ENCODE measurements at regions not wholly inside any gene's neighbourhood (a gene's known extent, or its start where the extent isn't known, plus 50 kb on each side); places are given as distances from the start of the nearest gene placed in this dataset.

DNA sequence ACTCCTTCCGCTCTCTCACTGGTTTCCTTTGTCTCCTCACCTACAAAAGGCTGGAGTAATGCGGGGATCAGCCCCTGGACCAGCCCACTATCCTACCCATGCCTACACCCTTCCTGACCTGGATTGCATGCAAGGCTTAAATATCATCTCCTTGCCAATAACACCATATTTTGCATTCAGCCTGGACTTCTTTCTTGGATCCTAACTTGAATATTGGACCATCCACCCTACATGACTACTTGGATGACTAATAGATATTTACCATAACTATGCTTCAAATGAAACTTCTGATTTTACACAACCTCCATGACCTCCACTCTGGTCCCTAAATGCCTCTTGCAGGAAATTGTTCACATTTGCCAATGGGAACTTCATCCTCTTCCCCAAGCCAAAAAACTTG is 188.3 kb upstream of the AKR1E2 start:
- DNase-seq (ENCODE audit: low spot score in 2 of 2) (no peak), ATAC-seq (ENCODE audit: low read depth) (no peak)
- H3K9me3 Mint-ChIP-seq = no peaks in the 10 kb centered on the region
- H3K27ac Mint-ChIP-seq = no peak overlapping the region
- no peak overlapping the region for H3K4me3 Mint-ChIP-seq
- H3K27me3 Mint-ChIP-seq = no peaks in the 10 kb centered on the region
- H3K36me3 Mint-ChIP-seq = no peaks in the 10 kb centered on the region
- no peaks in the 10 kb centered on the region for H3K4me1 Mint-ChIP-seq

DNA sequence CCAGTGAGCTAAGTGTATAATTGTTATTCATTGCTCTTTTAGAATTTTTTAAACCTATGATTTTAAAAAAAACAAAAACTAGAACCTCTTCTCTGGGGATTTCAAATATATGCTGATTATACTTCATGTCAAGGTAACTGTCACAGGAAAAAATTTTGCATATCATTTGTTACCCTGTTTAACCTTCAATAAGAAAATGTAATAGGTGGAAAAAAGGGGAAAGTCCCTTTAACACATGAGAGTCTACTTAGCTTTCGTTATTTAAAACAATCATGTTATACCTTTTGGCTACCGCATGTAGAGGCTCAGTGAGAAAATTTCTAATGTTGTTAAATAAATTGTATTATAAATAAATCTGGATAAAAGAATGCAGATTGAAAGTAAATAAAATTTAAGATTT is 190.1 kb upstream of the AKR1E2 start:
- no peaks in the 10 kb centered on the region for H3K9me3 Mint-ChIP-seq
- ATAC-seq (ENCODE audit: low read depth) (peak; percentile 86), DNase-seq (ENCODE audit: low spot score in 2 of 2) (no peak)
- no peak overlapping the region for H3K4me3 Mint-ChIP-seq
- H3K27ac Mint-ChIP-seq = no peak overlapping the region
- H3K36me3 Mint-ChIP-seq = no peaks in the 10 kb centered on the region
- no peaks in the 10 kb centered on the region for H3K4me1 Mint-ChIP-seq
- H3K27me3 Mint-ChIP-seq = peaks cover 4% of the 10 kb centered on the region

DNA sequence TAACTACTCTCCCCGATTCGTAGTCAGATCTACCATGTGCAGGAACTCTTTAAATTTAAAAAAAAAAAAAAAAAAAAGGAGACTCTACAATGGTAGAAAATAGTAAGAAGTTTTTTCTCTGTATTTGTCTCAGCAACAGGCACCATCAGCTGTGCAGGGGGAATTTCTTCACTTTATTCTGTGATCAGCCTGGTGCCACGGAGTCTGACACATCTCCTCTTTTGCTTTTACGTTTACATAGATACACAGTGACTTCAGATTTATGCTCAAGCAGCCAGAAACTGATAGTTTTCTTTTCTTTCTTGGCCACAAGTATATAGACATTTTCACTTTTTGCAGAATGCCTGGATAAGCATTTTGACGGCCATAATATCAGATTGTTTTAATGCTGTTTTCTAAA is 190.6 kb upstream of the AKR1E2 start:
- H3K9me3 Mint-ChIP-seq = no peaks in the 10 kb centered on the region
- H3K36me3 Mint-ChIP-seq = no peaks in the 10 kb centered on the region
- DNase-seq (ENCODE audit: low spot score in 2 of 2) (no peak), ATAC-seq (ENCODE audit: low read depth) (peak; percentile 48)
- no peaks in the 10 kb centered on the region for H3K4me1 Mint-ChIP-seq
- no peak overlapping the region for H3K27ac Mint-ChIP-seq
- no peak overlapping the region for H3K4me3 Mint-ChIP-seq
- peaks cover 6% of the 10 kb centered on the region for H3K27me3 Mint-ChIP-seq

DNA sequence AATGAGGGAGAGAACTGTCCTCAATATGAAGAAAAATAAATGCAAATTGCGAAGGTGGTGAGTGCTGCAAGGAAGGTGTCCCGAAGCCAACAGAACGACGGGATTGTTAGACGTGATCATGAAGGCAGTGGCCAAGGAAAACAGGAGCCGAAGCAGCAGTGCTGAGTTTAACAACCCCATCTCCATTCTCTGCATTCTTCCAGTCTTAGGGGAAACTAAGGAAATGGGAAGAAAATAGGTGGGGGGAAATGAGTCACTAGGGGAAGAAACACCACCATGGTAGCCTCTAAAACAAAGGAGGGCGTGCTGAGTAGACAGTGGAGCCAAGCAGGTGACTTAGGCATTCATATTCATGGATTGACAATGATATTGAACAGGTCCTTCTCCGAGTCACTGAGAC is 192.2 kb upstream of the AKR1E2 start:
- Mint-ChIP-seq H3K36me3 (no peaks in the 10 kb centered on the region), H3K4me3 (no peak overlapping the region), H3K4me1 (no peaks in the 10 kb centered on the region), H3K9me3 (no peaks in the 10 kb centered on the region), H3K27ac (no peak overlapping the region), H3K27me3 (peaks cover 6% of the 10 kb centered on the region)
- no peak for ATAC-seq (ENCODE audit: low read depth)
- DNase-seq (ENCODE audit: low spot score in 2 of 2) = no peak

GRCh38 chr10:4633186-4633585 is 192.8 kb upstream of the AKR1E2 start:
- Mint-ChIP-seq H3K4me3 (no peak overlapping the region), H3K27ac (no peak overlapping the region), H3K9me3 (no peaks in the 10 kb centered on the region), H3K36me3 (peaks cover 1% of the 10 kb centered on the region), H3K27me3 (peaks cover 6% of the 10 kb centered on the region), H3K4me1 (no peaks in the 10 kb centered on the region)
- ATAC-seq (ENCODE audit: low read depth) = no peak
- no peak for DNase-seq (ENCODE audit: low spot score in 2 of 2)

- Mint-ChIP-seq H3K27me3 (peaks cover 6% of the 10 kb centered on the region), H3K4me1 (no peaks in the 10 kb centered on the region), H3K27ac (no peak overlapping the region), H3K36me3 (peaks cover 1% of the 10 kb centered on the region), H3K9me3 (peaks cover 3% of the 10 kb centered on the region), H3K4me3 (no peak overlapping the region)
- DNase-seq (ENCODE audit: low spot score in 2 of 2) (no peak), ATAC-seq (ENCODE audit: low read depth) (no peak)
These were observed 193.2 kb upstream of the AKR1E2 start for GRCh38 chr10:4632757-4633156.

- Mint-ChIP-seq H3K27ac (no peak overlapping the region), H3K4me3 (no peak overlapping the region), H3K4me1 (peaks cover 2% of the 10 kb centered on the region), H3K9me3 (peaks cover 9% of the 10 kb centered on the region), H3K27me3 (peaks cover 13% of the 10 kb centered on the region), H3K36me3 (peaks cover 4% of the 10 kb centered on the region)
- DNase-seq (ENCODE audit: low spot score in 2 of 2) (no peak), ATAC-seq (ENCODE audit: low read depth) (no peak)
These were observed 199.1 kb upstream of the AKR1E2 start for GRCh38 chr10:4626919-4627318.

DNA sequence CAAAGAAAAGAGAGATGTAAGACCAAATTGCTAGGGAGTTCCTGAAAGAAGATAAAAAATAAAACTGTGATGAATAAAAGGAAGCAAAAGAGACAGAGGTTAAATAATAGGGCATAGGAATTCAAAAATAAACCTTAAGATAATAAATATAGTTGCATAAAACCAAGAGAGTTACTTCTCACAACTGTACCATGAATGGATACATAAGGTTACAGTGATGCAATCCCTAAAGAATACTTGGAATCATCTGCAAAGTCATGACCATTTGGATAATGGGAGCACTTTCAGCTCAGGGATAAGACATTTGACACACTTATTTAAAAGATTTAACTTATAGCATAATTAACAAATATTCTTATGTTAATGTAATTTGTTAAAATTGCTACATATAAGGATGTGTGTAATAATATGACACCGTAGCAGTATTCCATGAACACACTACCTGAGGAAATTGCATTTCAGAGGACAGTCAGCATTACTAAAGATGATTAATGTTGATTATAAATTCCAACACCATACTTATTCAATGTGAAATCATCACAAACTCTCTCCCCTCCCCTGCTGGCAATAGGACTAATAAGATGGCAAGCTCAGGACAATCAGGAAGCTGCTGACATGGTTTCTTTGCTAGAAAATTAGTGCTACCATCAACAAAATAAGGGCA is 202.1 kb upstream of the AKR1E2 start:
- DNase-seq (ENCODE audit: low spot score in 2 of 2) = no peak
- no peak for ATAC-seq (ENCODE audit: low read depth)
- H3K36me3 Mint-ChIP-seq = peaks cover 4% of the 10 kb centered on the region

GRCh38 chr10:4623200-4623599 is 202.8 kb upstream of the AKR1E2 start:
- peaks cover 2% of the 10 kb centered on the region for H3K4me1 Mint-ChIP-seq
- peaks cover 3% of the 10 kb centered on the region for H3K36me3 Mint-ChIP-seq
- no peak overlapping the region for H3K4me3 Mint-ChIP-seq
- DNase-seq (ENCODE audit: low spot score in 2 of 2) = no peak
- H3K27me3 Mint-ChIP-seq = peaks cover 6% of the 10 kb centered on the region
- H3K9me3 Mint-ChIP-seq = peaks cover 9% of the 10 kb centered on the region
- ATAC-seq (ENCODE audit: low read depth) = no peak
- H3K27ac Mint-ChIP-seq = no peak overlapping the region

More for the DNA sequence above, 202.1 kb upstream of the AKR1E2 start:
- no peak overlapping the region for H3K4me3 Mint-ChIP-seq
- H3K27ac Mint-ChIP-seq = no peak overlapping the region
- peaks cover 6% of the 10 kb centered on the region for H3K27me3 Mint-ChIP-seq
- H3K4me1 Mint-ChIP-seq = peaks cover 2% of the 10 kb centered on the region
- peaks cover 9% of the 10 kb centered on the region for H3K9me3 Mint-ChIP-seq

DNA sequence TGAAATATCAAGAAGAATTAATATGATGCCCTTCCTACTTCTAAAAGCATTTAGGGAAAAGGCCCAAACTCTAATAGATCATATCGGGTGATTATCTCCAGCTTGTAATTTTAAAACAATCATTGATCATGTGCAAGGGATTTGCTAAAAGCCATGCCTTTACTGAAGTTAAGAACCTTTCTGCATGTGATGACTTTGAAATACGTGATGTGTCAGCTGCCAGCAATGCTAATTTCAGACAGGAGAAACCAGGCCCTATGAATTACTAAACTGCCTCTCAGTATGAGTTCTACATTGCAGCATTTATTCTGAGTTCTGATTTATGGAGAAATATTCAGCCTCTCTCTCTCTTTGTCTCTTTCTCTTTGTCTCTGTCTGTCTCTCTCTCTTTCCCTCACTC is 203.6 kb upstream of the AKR1E2 start:
- peaks cover 6% of the 10 kb centered on the region for H3K27me3 Mint-ChIP-seq
- peaks cover 3% of the 10 kb centered on the region for H3K36me3 Mint-ChIP-seq
- H3K4me3 Mint-ChIP-seq = no peak overlapping the region
- peaks cover 2% of the 10 kb centered on the region for H3K4me1 Mint-ChIP-seq
- no peak for ATAC-seq (ENCODE audit: low read depth)
- no peak overlapping the region for H3K27ac Mint-ChIP-seq
- no peak for DNase-seq (ENCODE audit: low spot score in 2 of 2)
- peaks cover 6% of the 10 kb centered on the region for H3K9me3 Mint-ChIP-seq

DNA sequence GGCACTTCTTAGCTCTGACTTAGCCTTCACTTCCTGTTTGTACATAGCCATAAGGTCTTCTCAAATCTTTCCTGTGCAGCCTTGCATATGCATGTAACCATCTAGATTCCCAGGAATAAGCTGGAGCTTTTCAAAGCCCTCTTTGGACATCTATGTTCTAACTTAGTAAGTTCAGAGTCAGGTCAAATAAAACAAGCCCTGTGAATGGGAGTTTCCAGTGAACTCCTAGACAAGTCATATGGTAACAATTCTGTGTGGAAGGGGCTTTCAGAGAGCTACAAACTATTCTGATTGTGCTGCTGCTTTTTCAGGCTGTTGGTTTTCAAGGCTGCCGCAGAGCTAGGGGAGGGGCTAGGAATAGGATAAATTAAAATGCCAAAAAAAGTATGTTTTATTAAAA is 208.4 kb upstream of the AKR1E2 start:
- peaks cover 5% of the 10 kb centered on the region for H3K9me3 Mint-ChIP-seq
- ATAC-seq (ENCODE audit: low read depth) (no peak), DNase-seq (ENCODE audit: low spot score in 2 of 2) (no peak)
- peaks cover 1% of the 10 kb centered on the region for H3K36me3 Mint-ChIP-seq
- peaks cover under 1% of the 10 kb centered on the region for H3K4me1 Mint-ChIP-seq
- no peak overlapping the region for H3K4me3 Mint-ChIP-seq
- peaks cover 2% of the 10 kb centered on the region for H3K27me3 Mint-ChIP-seq
- no peak overlapping the region for H3K27ac Mint-ChIP-seq

DNA sequence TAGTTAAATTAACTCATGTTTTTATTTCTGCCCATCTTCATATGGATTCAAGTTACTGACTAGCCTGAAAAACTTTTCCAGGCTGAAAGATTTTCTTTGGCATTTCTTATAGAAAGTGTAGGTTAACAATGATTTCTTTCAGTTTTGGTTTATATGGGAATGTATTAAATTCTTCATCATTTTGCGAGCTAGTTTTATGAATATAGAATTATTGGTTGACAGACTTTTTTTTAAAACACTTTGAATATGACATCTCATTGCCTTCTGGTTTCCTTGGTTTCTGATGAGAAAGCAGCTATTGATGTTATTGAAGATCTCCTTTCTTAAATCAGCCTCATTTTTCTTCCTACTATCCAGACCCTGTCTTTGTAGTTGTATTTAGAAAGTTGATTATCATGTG is 211.0 kb upstream of the AKR1E2 start:
- no peak overlapping the region for H3K27ac Mint-ChIP-seq
- H3K27me3 Mint-ChIP-seq = peaks cover 2% of the 10 kb centered on the region
- ATAC-seq (ENCODE audit: low read depth) (no peak), DNase-seq (ENCODE audit: low spot score in 2 of 2) (no peak)
- H3K4me3 Mint-ChIP-seq = no peak overlapping the region
- H3K9me3 Mint-ChIP-seq = peaks cover 5% of the 10 kb centered on the region
- H3K4me1 Mint-ChIP-seq = no peaks in the 10 kb centered on the region
- H3K36me3 Mint-ChIP-seq = peaks cover 1% of the 10 kb centered on the region

- Mint-ChIP-seq H3K4me1 (no peaks in the 10 kb centered on the region), H3K27me3 (no peaks in the 10 kb centered on the region), H3K27ac (no peak overlapping the region), H3K36me3 (peaks cover 1% of the 10 kb centered on the region), H3K9me3 (no peaks in the 10 kb centered on the region), H3K4me3 (no peak overlapping the region)
- no peak for ATAC-seq (ENCODE audit: low read depth)
- no peak for DNase-seq (ENCODE audit: low spot score in 2 of 2)
These were observed 216.8 kb upstream of the AKR1E2 start for GRCh38 chr10:4609251-4609650.

DNA sequence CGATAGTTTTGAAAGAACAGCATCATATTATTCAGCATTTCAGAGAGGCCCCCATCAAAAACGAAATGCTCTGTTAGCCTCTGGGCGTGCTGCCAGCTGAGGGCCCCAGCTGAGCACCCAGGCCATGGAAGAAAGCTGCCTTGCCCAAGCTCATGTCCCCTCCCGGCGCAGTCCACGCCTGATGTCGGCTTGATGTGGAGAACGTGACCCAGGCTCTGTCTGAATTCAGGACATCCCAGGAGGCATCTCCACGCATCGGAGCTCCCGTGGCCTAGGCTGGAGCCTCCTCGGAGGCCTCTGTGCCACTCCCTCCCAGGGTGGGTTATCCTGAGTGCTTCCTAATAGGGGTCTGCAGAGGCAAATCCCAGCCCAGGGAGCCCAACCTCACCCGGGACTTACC is 218.3 kb upstream of the AKR1E2 start:
- no peak for ATAC-seq (ENCODE audit: low read depth)
- Mint-ChIP-seq H3K9me3 (no peaks in the 10 kb centered on the region), H3K4me3 (no peak overlapping the region), H3K36me3 (no peaks in the 10 kb centered on the region), H3K27me3 (no peaks in the 10 kb centered on the region), H3K4me1 (no peaks in the 10 kb centered on the region), H3K27ac (peak overlapping the region; percentile 2)
- no peak for DNase-seq (ENCODE audit: low spot score in 2 of 2)

DNA sequence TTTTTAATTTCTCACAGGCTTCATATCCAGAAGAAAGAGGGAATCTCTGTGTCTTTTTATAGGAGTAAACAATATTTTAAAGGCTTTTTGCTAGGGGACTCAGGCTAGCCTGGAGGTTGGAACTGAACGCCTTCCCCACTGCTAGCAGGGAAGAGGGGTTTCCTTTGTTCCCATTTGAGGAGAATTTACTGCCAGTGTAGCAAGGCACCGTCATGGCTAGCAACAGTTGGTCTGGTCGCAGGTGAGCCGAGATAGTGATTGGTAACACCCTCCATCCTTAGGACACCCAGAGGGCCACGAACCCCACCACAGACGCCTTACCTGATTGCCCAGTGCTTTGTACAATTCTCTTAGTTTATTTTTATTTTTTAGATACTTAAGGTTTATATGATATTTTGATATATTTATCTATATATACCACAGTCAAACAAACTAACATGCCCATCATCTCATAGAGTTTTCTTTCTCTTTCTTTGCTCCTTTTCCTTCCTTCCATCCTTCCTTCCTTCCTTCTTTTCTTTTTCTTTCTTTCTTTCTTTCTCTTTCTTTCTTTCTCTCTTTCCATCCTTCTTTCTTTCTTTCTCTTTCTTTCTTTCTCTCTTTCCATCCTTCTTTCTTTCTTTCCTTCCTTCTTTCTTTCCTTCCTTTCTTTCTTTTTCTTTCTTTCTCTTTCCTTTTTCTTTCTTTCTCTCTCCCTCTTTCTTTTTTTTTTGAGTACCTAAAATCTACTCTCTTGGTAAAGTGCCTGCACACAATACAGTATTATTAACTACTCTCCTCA is 219.0 kb upstream of the AKR1E2 start:
- Mint-ChIP-seq H3K27ac (peak overlapping the region; percentile 2), H3K36me3 (no peaks in the 10 kb centered on the region), H3K27me3 (no peaks in the 10 kb centered on the region), H3K4me3 (no peak overlapping the region), H3K4me1 (no peaks in the 10 kb centered on the region), H3K9me3 (no peaks in the 10 kb centered on the region)
- ATAC-seq (ENCODE audit: low read depth) (no peak), DNase-seq (ENCODE audit: low spot score in 2 of 2) (no peak)

Measured in memory B cell (primary cell).